ENCODE measurements at regions not wholly inside any gene's neighbourhood (a gene's known extent, or its start where the extent isn't known, plus 50 kb on each side); places are given as distances from the start of the nearest gene placed in this dataset.
A peak's percentile ranks its signal among the peaks of the same experiment; 100 is the strongest.

GRCh38 chr1:68293609-68294366, 61.5 kb upstream of the WLS start:
- no peaks in the 10 kb centered on the region for H3K36me3 ChIP-seq (ENCODE audit: control insufficient read depth, insufficient read depth, low read length)
- peaks cover 24% of the 10 kb centered on the region for H3K4me1 ChIP-seq (ENCODE audit: control insufficient read depth, insufficient read depth, low read length)
- H3K27me3 ChIP-seq (ENCODE audit: control insufficient read depth, insufficient read depth, low read length) = no peaks in the 10 kb centered on the region
- WGBS (ENCODE audit: insufficient coverage) = 9% methylated on average over 9 of the region's 19 CpGs
- no peak overlapping the region for H3K4me3 ChIP-seq (ENCODE audit: low read length)
- peak; percentile 77 for DNase-seq
- H3K27ac ChIP-seq (ENCODE audit: low read length) = peak overlapping the region; percentile 62
- no peaks in the 10 kb centered on the region for H3K9me3 ChIP-seq (replicated peaks; ENCODE audit: control insufficient read depth, low read depth, low read length)

- H3K9me3 ChIP-seq (replicated peaks; ENCODE audit: control insufficient read depth, low read depth, low read length) = no peaks in the 10 kb centered on the region
- no peak overlapping the region for H3K4me3 ChIP-seq (ENCODE audit: low read length)
- peaks cover 24% of the 10 kb centered on the region for H3K4me1 ChIP-seq (ENCODE audit: control insufficient read depth, insufficient read depth, low read length)
- no peaks in the 10 kb centered on the region for H3K27me3 ChIP-seq (ENCODE audit: control insufficient read depth, insufficient read depth, low read length)
- H3K27ac ChIP-seq (ENCODE audit: low read length) = no peak overlapping the region
- H3K36me3 ChIP-seq (ENCODE audit: control insufficient read depth, insufficient read depth, low read length) = no peaks in the 10 kb centered on the region
- WGBS (ENCODE audit: insufficient coverage) = 7% methylated on average over 2 of the region's 5 CpGs
- DNase-seq = peak; percentile 50
Measured at GRCh38 chr1:68293122-68293521, 60.8 kb upstream of the WLS start.

- DNase-seq = peak; percentile 77
- Histone ChIP-seq H3K27ac (ENCODE audit: low read length) (no peak overlapping the region), H3K4me3 (ENCODE audit: low read length) (no peak overlapping the region), H3K36me3 (ENCODE audit: control insufficient read depth, insufficient read depth, low read length) (no peaks in the 10 kb centered on the region), H3K4me1 (ENCODE audit: control insufficient read depth, insufficient read depth, low read length) (peaks cover 24% of the 10 kb centered on the region), H3K27me3 (ENCODE audit: control insufficient read depth, insufficient read depth, low read length) (no peaks in the 10 kb centered on the region), H3K9me3 (replicated peaks; ENCODE audit: control insufficient read depth, low read depth, low read length) (no peaks in the 10 kb centered on the region)
- 7% methylated on average over 2 of the region's 2 CpGs for WGBS (ENCODE audit: insufficient coverage)
Measured at GRCh38 chr1:68291688-68292384, 59.5 kb upstream of the WLS start.

- Histone ChIP-seq H3K9me3 (replicated peaks; ENCODE audit: control insufficient read depth, low read depth, low read length) (no peaks in the 10 kb centered on the region), H3K4me1 (ENCODE audit: control insufficient read depth, insufficient read depth, low read length) (peaks cover 7% of the 10 kb centered on the region), H3K4me3 (ENCODE audit: low read length) (no peak overlapping the region), H3K27me3 (ENCODE audit: control insufficient read depth, insufficient read depth, low read length) (no peaks in the 10 kb centered on the region), H3K36me3 (ENCODE audit: control insufficient read depth, insufficient read depth, low read length) (no peaks in the 10 kb centered on the region), H3K27ac (ENCODE audit: low read length) (no peak overlapping the region)
- WGBS (ENCODE audit: insufficient coverage) = no CpG with 5 or more reads among the region's 5 CpGs
- peak; percentile 75 for DNase-seq
Measured at GRCh38 chr1:68287241-68287640, 54.9 kb upstream of the WLS start.

- Histone ChIP-seq H3K27ac (ENCODE audit: low read length) (no peak overlapping the region), H3K4me1 (ENCODE audit: control insufficient read depth, insufficient read depth, low read length) (no peaks in the 10 kb centered on the region), H3K9me3 (replicated peaks; ENCODE audit: control insufficient read depth, low read depth, low read length) (no peaks in the 10 kb centered on the region), H3K36me3 (ENCODE audit: control insufficient read depth, insufficient read depth, low read length) (no peaks in the 10 kb centered on the region), H3K4me3 (ENCODE audit: low read length) (no peak overlapping the region), H3K27me3 (ENCODE audit: control insufficient read depth, insufficient read depth, low read length) (no peaks in the 10 kb centered on the region)
- DNase-seq = no peak
- 100% methylated on average over 2 of the region's 4 CpGs for WGBS (ENCODE audit: insufficient coverage)
Measured at GRCh38 chr1:68285046-68285445, 52.7 kb upstream of the WLS start.

GRCh38 chr1:68281946-68282615, 49.8 kb upstream of the WLS start:
- H3K27me3 ChIP-seq (ENCODE audit: control insufficient read depth, insufficient read depth, low read length) = no peaks in the 10 kb centered on the region
- WGBS (ENCODE audit: insufficient coverage) = 93% methylated on average over 3 of the region's 4 CpGs
- no peak for DNase-seq
- no peak overlapping the region for H3K27ac ChIP-seq (ENCODE audit: low read length)
- H3K4me1 ChIP-seq (ENCODE audit: control insufficient read depth, insufficient read depth, low read length) = no peaks in the 10 kb centered on the region
- no peaks in the 10 kb centered on the region for H3K36me3 ChIP-seq (ENCODE audit: control insufficient read depth, insufficient read depth, low read length)
- no peaks in the 10 kb centered on the region for H3K9me3 ChIP-seq (replicated peaks; ENCODE audit: control insufficient read depth, low read depth, low read length)
- no peak overlapping the region for H3K4me3 ChIP-seq (ENCODE audit: low read length)
